M059J (cell line): ENCODE measurements at regions not wholly inside any gene's neighbourhood (a gene's known extent, or its start where the extent isn't known, plus 50 kb on each side); places are given as distances from the start of the nearest gene placed in this dataset.
"Not testable (repeated sequence)": the region's sequence is repeated elsewhere in the genome, so short reads cannot be mapped to it uniquely, and the experiment has no call there.

ENCODE experiments used
- DNase-seq: peaks from one replicate; pipeline ENCODE4 v3.0.0-alpha.2; 2012; ENCODE audit warnings: low read depth

DNA sequence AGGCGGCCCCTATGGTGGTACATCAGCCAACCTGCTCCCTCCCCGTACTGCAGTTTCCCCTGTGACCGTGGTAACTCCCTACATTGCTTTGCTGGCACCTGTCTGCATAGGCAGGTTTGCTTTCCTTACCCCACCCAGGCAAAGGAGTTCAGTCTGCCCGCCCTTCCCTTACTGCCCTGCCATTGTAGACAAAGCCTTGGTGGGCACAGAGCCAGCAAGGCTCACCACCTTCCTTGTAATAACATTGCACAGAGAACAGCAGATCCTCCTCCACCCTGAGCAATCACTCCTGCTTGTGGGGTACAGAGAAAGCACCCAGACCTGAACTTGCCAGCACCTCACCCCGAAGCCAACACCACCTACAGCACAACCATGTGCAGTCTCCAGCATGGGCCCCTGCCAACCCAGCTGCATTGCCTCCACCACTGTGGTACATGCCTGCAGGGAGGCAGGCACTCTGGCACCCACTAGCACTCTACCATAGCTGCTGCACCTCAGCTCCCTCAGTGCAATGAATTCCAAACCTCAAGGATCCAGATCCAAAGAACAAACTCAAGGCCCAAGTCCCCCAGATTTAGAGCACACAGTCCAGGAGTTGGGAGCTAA is 192.7 kb upstream of the KCNMB2 start:
- DNase-seq: no peak

DNA sequence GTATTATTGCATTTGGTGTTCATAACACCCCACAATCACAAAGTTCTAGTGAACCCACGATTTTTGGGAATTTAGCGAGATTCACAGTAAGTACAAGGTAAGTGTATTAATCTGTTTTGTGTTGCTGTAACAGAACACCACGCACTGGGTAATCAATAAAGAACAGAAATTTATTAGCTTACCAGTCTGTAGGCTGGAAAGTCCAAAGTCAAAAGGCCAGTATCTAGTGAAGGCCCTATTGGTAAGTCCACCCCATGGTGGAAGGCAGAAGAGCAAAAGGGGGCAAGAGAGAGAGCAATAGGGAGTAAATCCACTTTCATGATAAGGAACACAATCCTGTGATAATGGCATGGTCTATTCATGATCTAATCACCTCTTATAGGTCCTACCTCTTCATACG is 190.3 kb upstream of the KCNMB2 start:
- no peak for DNase-seq

DNA sequence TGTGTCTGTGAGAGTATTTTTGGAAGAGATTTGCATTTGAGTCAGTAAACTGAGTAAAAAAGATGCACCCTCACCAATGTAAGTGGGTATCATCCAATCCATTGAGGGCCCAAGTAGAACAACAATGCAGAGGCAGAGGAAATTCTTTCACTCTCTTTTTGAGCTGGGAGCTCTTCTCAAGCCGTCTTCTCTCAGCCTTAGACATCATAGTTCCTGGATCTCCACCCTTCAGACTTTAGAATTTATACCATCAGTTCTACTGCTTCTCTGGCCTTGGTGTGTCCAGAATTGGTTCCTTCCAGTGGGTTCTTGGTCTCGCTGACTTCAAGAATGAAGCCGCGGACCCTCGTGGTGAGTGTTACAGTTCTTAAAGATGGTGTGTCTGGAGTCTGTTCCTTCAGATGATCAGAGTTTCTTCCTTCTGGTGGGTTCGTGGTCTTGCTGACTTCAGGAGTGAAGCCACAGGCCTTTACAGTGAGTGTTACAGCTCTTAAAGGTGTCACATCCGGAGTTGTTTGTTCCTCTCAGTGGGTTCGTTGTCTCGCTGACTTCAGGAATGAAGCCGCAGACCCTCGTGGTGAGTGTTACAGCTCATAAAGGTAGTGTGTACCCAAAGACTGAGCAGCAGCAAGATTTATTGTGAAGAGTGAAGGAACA is 187.5 kb upstream of the KCNMB2 start:
- not testable (repeated sequence) for DNase-seq

- DNase-seq: not testable (repeated sequence)
Observed at GRCh38 chr3:178349218-178349596, 187.0 kb upstream of the KCNMB2 start.

DNA sequence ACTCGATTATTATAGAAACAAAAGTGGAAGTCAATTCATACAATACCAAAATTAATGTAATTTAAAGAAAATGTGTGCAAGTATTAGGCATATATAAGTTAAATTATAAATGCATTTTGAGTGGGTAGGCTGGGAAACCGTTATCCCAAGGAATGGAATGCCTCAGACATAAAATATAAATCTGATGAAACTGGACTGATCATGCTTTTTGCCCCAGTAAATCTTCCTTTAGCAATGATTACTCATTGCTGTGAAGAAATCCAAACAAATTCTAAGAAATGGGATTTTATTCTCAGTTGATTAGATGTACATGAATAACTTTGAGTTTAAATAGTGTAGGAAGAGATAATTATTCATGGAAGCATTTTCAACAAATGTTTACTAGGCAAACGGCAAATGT is 185.5 kb upstream of the KCNMB2 start:
- DNase-seq: peak; percentile 22

DNA sequence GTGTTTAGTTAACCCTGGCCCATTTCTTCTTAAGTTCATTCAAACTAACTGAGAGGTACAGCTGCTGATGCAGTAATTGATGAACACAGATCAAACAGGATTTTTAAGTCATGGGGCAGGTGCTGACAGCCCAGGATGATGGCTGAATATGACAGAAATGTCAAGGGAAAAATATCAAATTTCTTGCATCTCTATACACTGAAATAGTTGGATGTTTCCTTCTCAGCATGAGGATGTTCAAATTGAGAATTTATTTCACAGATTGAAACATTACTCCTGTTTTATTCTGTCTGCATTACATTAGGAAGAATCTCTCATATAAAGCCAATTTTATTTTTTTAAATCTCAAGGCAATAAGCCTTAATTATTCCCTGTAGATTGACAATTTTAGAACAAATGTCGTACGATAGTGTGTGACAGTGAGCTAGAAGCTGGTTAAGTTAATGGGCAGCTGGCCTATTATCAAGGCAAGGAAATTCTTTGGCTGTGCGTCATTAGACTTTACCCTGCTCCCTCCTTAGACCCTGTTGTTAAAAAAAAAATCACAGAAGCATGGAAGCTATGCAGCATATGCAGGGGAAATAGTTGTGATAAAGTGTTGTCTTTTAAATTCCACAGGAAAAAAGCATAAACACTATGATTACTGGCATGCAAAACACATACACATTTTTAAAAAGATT is 183.8 kb upstream of the KCNMB2 start:
- DNase-seq: peak; percentile 95

DNA sequence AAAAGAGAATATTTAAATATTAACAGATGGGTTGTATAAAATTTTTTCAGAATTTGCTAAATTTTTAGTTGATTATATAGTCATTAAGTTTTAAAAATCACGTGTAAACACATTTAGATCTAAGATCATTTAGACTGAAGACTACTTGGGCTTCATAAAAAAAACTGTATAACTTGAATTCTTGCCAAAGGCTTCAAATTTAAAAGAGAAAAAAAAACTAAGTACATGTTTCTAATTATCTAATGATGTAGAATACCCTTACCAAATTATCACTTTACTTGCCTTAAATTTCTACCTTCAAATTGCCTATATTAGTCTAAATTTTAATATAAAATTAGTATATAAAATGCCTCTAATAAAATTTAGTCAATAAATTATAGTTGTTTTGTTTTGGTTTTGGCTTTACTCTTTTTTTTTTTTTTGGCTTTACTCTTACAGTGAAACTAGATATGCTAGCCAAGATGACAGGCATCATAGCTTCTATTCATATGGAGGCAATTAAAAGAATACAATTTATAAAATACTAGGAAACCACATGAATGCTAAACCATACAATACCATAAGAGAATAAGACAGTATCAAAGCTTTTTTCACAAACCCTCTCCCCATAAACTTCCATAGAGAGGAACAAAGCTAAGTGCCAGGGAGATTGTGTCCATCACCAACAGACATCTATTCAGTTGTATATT is 183.1 kb upstream of the KCNMB2 start:
- DNase-seq: no peak

DNA sequence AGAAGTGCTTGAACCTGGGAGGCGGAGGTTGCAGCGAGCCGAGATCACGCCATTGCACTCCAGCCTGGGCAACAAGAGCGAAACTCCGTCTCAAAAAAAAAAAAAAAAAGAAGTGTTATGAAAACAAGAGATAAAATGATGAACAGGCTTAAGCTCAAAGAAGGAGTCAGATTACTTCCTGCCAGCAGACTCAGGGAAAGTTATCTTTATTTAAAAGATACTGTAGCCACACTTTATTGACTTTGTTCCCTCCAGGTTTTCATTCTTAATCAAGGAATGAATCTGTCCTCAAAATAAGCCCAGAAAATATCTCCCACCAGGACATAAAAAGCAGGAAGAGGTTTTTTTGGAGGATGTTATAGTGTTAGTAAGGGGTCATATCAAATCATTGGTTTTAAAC is 176.5 kb upstream of the KCNMB2 start:
- no peak for DNase-seq

- not testable (repeated sequence) for DNase-seq
Observed at GRCh38 chr3:178363048-178363447, 173.2 kb upstream of the KCNMB2 start.

- DNase-seq: peak; percentile 68
Observed at GRCh38 chr3:178367817-178368617, 168.2 kb upstream of the KCNMB2 start.

DNA sequence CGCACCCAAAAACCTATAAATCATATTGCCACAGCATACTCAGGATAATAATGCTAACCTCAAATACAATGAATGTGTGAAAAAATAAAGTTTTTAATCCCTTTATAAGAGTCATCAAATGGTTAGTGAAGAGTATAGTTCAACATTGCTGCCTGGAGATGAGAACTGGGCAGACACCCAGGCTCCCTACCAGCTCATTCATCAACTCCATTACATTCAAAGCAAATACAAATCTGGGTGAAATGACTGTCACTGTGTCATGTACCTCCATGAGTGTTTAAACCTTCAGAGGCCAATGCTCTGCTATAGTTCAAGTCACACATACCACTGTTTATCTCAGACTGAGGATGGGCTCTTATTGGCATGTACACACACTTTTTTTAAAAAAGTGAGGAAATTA is 167.2 kb upstream of the KCNMB2 start:
- DNase-seq: no peak

DNA sequence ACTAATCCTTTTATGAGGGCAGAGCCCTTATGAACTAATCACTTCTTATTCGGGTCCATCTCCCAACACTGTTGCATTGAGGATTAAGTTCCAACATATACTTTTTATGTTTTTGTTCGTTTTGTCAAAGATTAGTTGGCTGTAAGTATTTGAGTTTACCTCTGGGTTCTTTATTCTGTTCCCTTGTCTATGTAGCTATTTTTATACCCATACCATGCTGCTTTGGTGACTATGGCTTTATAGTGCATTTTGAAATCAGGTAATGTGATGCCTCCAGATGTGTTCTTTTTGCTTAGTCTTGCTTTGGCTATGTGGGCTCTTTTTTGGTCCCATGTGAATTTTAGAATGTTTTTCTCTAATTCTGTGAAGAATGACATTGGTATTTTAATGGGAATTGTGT is 166.4 kb upstream of the KCNMB2 start:
- no peak for DNase-seq

- DNase-seq: no peak
Observed at GRCh38 chr3:178370387-178370786, 165.8 kb upstream of the KCNMB2 start.

DNA sequence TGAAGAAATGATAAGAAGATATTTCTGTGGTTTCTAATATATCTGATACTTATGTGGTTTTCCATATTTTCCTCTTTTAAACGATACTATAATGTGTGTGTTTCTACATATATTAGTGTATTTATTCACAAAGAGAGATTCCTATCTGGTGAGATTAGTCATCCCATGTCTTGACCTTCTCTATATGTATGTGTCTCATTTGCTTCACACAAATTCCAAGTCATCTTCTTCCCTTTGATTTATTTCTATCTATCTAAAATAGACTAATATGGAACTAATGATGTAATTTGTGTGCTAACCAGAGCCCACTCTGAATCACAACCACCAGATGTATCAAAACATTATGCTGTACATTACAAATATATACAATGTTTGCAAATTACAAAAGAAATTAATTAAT is 154.7 kb upstream of the KCNMB2 start:
- peak; percentile 19 for DNase-seq

DNA sequence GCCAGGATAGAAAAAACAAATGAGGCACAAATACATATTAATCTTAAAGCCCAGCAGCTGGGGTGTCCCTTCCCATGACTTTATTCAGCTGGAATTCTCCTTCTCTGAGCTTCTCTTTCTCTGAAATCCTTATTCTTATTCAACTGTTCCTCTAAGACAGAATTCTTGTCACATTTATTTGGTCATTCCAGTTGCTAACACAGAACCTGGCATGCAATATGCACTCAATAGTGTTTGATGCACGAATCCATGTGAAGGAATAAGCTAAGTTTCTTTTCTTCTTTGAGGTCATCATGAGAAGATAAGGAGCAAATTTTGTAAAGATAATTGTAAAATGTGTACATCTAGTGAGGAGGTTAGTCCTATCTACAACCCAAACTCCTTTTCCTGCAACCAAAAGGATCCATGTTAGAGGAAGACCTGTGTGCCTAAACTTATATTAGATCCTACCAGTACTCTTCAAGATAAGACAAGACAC is 154.2 kb upstream of the KCNMB2 start:
- DNase-seq: peak; percentile 57

- DNase-seq: peak; percentile 96
Observed at GRCh38 chr3:178382449-178383061, 153.7 kb upstream of the KCNMB2 start.

DNA sequence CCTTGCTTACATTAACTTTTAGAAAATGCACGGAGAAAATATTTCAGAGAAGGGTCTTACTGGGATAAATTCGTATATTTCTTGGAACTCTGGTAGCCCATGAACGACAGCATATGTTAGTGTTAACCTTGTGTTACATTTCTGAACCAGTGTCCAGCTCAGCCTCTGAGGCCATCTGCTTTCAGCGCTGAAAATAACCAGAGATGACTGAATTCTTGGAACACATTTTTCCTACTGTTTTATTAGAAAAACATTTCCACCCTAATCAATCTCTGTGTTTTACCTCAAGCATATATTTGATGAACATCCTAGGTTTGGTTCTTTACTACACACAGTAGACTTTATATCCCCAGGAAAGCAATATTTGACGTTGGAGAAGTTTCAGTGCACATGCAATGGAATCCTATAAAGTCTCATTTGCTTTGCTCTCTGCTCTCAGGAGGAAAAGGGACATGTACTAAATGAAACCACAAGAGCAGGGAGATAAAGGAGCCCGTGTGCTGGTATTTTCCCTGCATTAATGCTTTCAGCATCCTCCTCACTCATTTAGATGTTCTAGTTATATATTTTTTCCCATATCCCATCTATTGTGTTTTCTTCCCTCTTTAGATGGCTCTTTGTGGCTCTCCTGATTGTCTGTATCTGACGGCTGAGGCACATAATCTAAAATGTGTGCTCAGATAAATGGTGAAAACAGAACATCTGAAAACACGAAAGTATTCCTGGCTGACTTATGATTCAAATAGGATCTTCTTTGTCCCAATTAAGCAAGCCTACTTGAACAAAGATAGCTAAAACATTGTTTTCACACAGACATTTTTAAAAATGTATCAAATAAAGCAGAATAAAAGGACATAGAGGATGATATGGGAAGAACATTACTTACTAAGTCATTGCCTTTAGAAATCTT is 151.7 kb upstream of the KCNMB2 start:
- DNase-seq: peak; percentile 37

- peak; percentile 63 for DNase-seq
Observed at GRCh38 chr3:178385280-178385952, 150.8 kb upstream of the KCNMB2 start.

GRCh38 chr3:178386401-178386800 is 149.8 kb upstream of the KCNMB2 start:
- no peak for DNase-seq

DNA sequence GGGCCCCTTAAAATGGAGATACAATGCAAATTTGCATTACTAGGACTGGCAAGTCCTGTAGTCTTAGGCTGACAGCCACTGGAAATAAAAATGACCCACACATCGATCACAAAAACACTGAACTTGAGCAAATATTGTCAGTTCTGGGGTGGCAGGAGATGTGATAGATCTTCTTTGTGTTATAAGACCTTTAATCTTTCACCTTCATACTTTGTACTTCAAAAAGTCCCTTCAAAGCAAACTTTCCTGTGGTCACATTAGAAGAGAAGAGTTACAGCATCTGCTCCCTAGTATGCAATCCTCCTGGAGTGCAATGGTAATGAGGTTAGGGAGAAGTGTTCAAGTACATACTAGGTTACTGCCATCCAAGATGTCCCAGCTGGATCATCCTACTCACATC is 149.4 kb upstream of the KCNMB2 start:
- DNase-seq: no peak
